ENCODE measurements at regions not wholly inside any gene's neighbourhood (a gene's known extent, or its start where the extent isn't known, plus 50 kb on each side); places are given as distances from the start of the nearest gene placed in this dataset.

GRCh38 chr2:80889009-80889408 is 584.5 kb upstream of the LRRTM1 start:
- no peaks in the 10 kb centered on the region for H3K79me2 ChIP-seq (ENCODE audit: control insufficient read depth, insufficient read depth, low read length, unreplicated experiment)
- no peaks in the 10 kb centered on the region for H3K4me1 ChIP-seq (ENCODE audit: control insufficient read depth, insufficient read depth, low read length, unreplicated experiment)
- H2AFZ ChIP-seq (ENCODE audit: low read length, unreplicated experiment) = no peak overlapping the region
- no peak overlapping the region for H3K27ac ChIP-seq (ENCODE audit: low read depth, low read length)
- no peak overlapping the region for H3K4me3 ChIP-seq (ENCODE audit: low read depth, low read length)
- H3K27me3 ChIP-seq (ENCODE audit: insufficient read depth, low read length) = no peaks in the 10 kb centered on the region
- H3K36me3 ChIP-seq (ENCODE audit: insufficient read depth, low read length) = no peaks in the 10 kb centered on the region

- Histone ChIP-seq H3K4me1 (ENCODE audit: control insufficient read depth, insufficient read depth, low read length, unreplicated experiment) (no peaks in the 10 kb centered on the region), H2AFZ (ENCODE audit: low read length, unreplicated experiment) (no peak overlapping the region), H3K27me3 (ENCODE audit: insufficient read depth, low read length) (no peaks in the 10 kb centered on the region), H3K79me2 (ENCODE audit: control insufficient read depth, insufficient read depth, low read length, unreplicated experiment) (no peaks in the 10 kb centered on the region), H3K27ac (ENCODE audit: low read depth, low read length) (no peak overlapping the region), H3K36me3 (ENCODE audit: insufficient read depth, low read length) (no peaks in the 10 kb centered on the region), H3K4me3 (ENCODE audit: low read depth, low read length) (no peak overlapping the region)
Measured at GRCh38 chr2:80887841-80888378, 583.4 kb upstream of the LRRTM1 start.

GRCh38 chr2:80874374-80874773 is 569.8 kb upstream of the LRRTM1 start:
- Histone ChIP-seq H3K27me3 (ENCODE audit: insufficient read depth, low read length) (no peaks in the 10 kb centered on the region), H3K36me3 (ENCODE audit: insufficient read depth, low read length) (no peaks in the 10 kb centered on the region), H3K4me1 (ENCODE audit: control insufficient read depth, insufficient read depth, low read length, unreplicated experiment) (no peaks in the 10 kb centered on the region), H3K79me2 (ENCODE audit: control insufficient read depth, insufficient read depth, low read length, unreplicated experiment) (no peaks in the 10 kb centered on the region), H2AFZ (ENCODE audit: low read length, unreplicated experiment) (no peak overlapping the region), H3K27ac (ENCODE audit: low read depth, low read length) (no peak overlapping the region), H3K4me3 (ENCODE audit: low read depth, low read length) (no peak overlapping the region)

GRCh38 chr2:80869858-80870438 is 565.4 kb upstream of the LRRTM1 start:
- H2AFZ ChIP-seq (ENCODE audit: low read length, unreplicated experiment) = no peak overlapping the region

GRCh38 chr2:80863147-80863714 is 558.7 kb upstream of the LRRTM1 start:
- Histone ChIP-seq H3K4me3 (ENCODE audit: low read depth, low read length) (no peak overlapping the region), H3K27me3 (ENCODE audit: insufficient read depth, low read length) (no peaks in the 10 kb centered on the region), H3K36me3 (ENCODE audit: insufficient read depth, low read length) (no peaks in the 10 kb centered on the region), H2AFZ (ENCODE audit: low read length, unreplicated experiment) (no peak overlapping the region), H3K4me1 (ENCODE audit: control insufficient read depth, insufficient read depth, low read length, unreplicated experiment) (no peaks in the 10 kb centered on the region), H3K27ac (ENCODE audit: low read depth, low read length) (no peak overlapping the region), H3K79me2 (ENCODE audit: control insufficient read depth, insufficient read depth, low read length, unreplicated experiment) (no peaks in the 10 kb centered on the region)

More at GRCh38 chr2:80869858-80870438, 565.4 kb upstream of the LRRTM1 start:
- no peaks in the 10 kb centered on the region for H3K79me2 ChIP-seq (ENCODE audit: control insufficient read depth, insufficient read depth, low read length, unreplicated experiment)
- no peaks in the 10 kb centered on the region for H3K36me3 ChIP-seq (ENCODE audit: insufficient read depth, low read length)
- H3K4me1 ChIP-seq (ENCODE audit: control insufficient read depth, insufficient read depth, low read length, unreplicated experiment) = no peaks in the 10 kb centered on the region
- H3K27me3 ChIP-seq (ENCODE audit: insufficient read depth, low read length) = no peaks in the 10 kb centered on the region
- H3K4me3 ChIP-seq (ENCODE audit: low read depth, low read length) = no peak overlapping the region
- H3K27ac ChIP-seq (ENCODE audit: low read depth, low read length) = no peak overlapping the region

GRCh38 chr2:80858965-80859364 is 554.4 kb upstream of the LRRTM1 start:
- no peak overlapping the region for H3K4me3 ChIP-seq (ENCODE audit: low read depth, low read length)
- no peaks in the 10 kb centered on the region for H3K4me1 ChIP-seq (ENCODE audit: control insufficient read depth, insufficient read depth, low read length, unreplicated experiment)
- no peaks in the 10 kb centered on the region for H3K36me3 ChIP-seq (ENCODE audit: insufficient read depth, low read length)
- H3K27ac ChIP-seq (ENCODE audit: low read depth, low read length) = no peak overlapping the region
- H3K79me2 ChIP-seq (ENCODE audit: control insufficient read depth, insufficient read depth, low read length, unreplicated experiment) = no peaks in the 10 kb centered on the region
- H3K27me3 ChIP-seq (ENCODE audit: insufficient read depth, low read length) = no peaks in the 10 kb centered on the region
- no peak overlapping the region for H2AFZ ChIP-seq (ENCODE audit: low read length, unreplicated experiment)

GRCh38 chr2:80856227-80856626 is 551.7 kb upstream of the LRRTM1 start:
- no peaks in the 10 kb centered on the region for H3K4me1 ChIP-seq (ENCODE audit: control insufficient read depth, insufficient read depth, low read length, unreplicated experiment)
- H3K27ac ChIP-seq (ENCODE audit: low read depth, low read length) = no peak overlapping the region
- H3K79me2 ChIP-seq (ENCODE audit: control insufficient read depth, insufficient read depth, low read length, unreplicated experiment) = no peaks in the 10 kb centered on the region
- no peak overlapping the region for H2AFZ ChIP-seq (ENCODE audit: low read length, unreplicated experiment)
- no peaks in the 10 kb centered on the region for H3K36me3 ChIP-seq (ENCODE audit: insufficient read depth, low read length)
- H3K4me3 ChIP-seq (ENCODE audit: low read depth, low read length) = no peak overlapping the region
- H3K27me3 ChIP-seq (ENCODE audit: insufficient read depth, low read length) = no peaks in the 10 kb centered on the region

GRCh38 chr2:80854831-80855230 is 550.3 kb upstream of the LRRTM1 start:
- H3K4me3 ChIP-seq (ENCODE audit: low read depth, low read length) = no peak overlapping the region
- no peaks in the 10 kb centered on the region for H3K4me1 ChIP-seq (ENCODE audit: control insufficient read depth, insufficient read depth, low read length, unreplicated experiment)
- no peak overlapping the region for H2AFZ ChIP-seq (ENCODE audit: low read length, unreplicated experiment)
- H3K79me2 ChIP-seq (ENCODE audit: control insufficient read depth, insufficient read depth, low read length, unreplicated experiment) = no peaks in the 10 kb centered on the region
- H3K36me3 ChIP-seq (ENCODE audit: insufficient read depth, low read length) = no peaks in the 10 kb centered on the region
- no peaks in the 10 kb centered on the region for H3K27me3 ChIP-seq (ENCODE audit: insufficient read depth, low read length)
- H3K27ac ChIP-seq (ENCODE audit: low read depth, low read length) = no peak overlapping the region

GRCh38 chr2:80852808-80853139 is 548.2 kb upstream of the LRRTM1 start:
- H3K4me1 ChIP-seq (ENCODE audit: control insufficient read depth, insufficient read depth, low read length, unreplicated experiment) = no peaks in the 10 kb centered on the region
- no peak overlapping the region for H2AFZ ChIP-seq (ENCODE audit: low read length, unreplicated experiment)
- no peak overlapping the region for H3K27ac ChIP-seq (ENCODE audit: low read depth, low read length)
- H3K4me3 ChIP-seq (ENCODE audit: low read depth, low read length) = no peak overlapping the region
- H3K79me2 ChIP-seq (ENCODE audit: control insufficient read depth, insufficient read depth, low read length, unreplicated experiment) = no peaks in the 10 kb centered on the region
- no peaks in the 10 kb centered on the region for H3K36me3 ChIP-seq (ENCODE audit: insufficient read depth, low read length)
- H3K27me3 ChIP-seq (ENCODE audit: insufficient read depth, low read length) = no peaks in the 10 kb centered on the region

GRCh38 chr2:80852079-80852807 is 547.7 kb upstream of the LRRTM1 start:
- H3K4me1 ChIP-seq (ENCODE audit: control insufficient read depth, insufficient read depth, low read length, unreplicated experiment) = no peaks in the 10 kb centered on the region
- no peaks in the 10 kb centered on the region for H3K36me3 ChIP-seq (ENCODE audit: insufficient read depth, low read length)
- H3K79me2 ChIP-seq (ENCODE audit: control insufficient read depth, insufficient read depth, low read length, unreplicated experiment) = no peaks in the 10 kb centered on the region
- no peaks in the 10 kb centered on the region for H3K27me3 ChIP-seq (ENCODE audit: insufficient read depth, low read length)
- H2AFZ ChIP-seq (ENCODE audit: low read length, unreplicated experiment) = no peak overlapping the region
- H3K4me3 ChIP-seq (ENCODE audit: low read depth, low read length) = no peak overlapping the region
- H3K27ac ChIP-seq (ENCODE audit: low read depth, low read length) = no peak overlapping the region

GRCh38 chr2:80830891-80831290 is 526.3 kb upstream of the LRRTM1 start:
- no peaks in the 10 kb centered on the region for H3K79me2 ChIP-seq (ENCODE audit: control insufficient read depth, insufficient read depth, low read length, unreplicated experiment)
- H3K36me3 ChIP-seq (ENCODE audit: insufficient read depth, low read length) = no peaks in the 10 kb centered on the region
- H2AFZ ChIP-seq (ENCODE audit: low read length, unreplicated experiment) = no peak overlapping the region
- no peak overlapping the region for H3K4me3 ChIP-seq (ENCODE audit: low read depth, low read length)
- H3K4me1 ChIP-seq (ENCODE audit: control insufficient read depth, insufficient read depth, low read length, unreplicated experiment) = no peaks in the 10 kb centered on the region
- no peak overlapping the region for H3K27ac ChIP-seq (ENCODE audit: low read depth, low read length)
- H3K27me3 ChIP-seq (ENCODE audit: insufficient read depth, low read length) = no peaks in the 10 kb centered on the region
